ENCODE measurements at regions not wholly inside any gene's neighbourhood (a gene's known extent, or its start where the extent isn't known, plus 50 kb on each side); places are given as distances from the start of the nearest gene placed in this dataset.

GRCh38 chr10:52409928-52410327 is 95.8 kb downstream of the DKK1 start:
- TF ChIP-seq POLR2A (IDR thresholded peaks at IDR 0.05) (no peak), CTCF (IDR thresholded peaks at IDR 0.05) (no peak)
